GM19467 (cell line): ENCODE measurements at regions not wholly inside any gene's neighbourhood (a gene's known extent, or its start where the extent isn't known, plus 50 kb on each side); places are given as distances from the start of the nearest gene placed in this dataset.

Experiments used
- ATAC-seq: cut with Tn5 transposase; IDR thresholded peaks from one replicate; pipeline ENCODE4 v1.9.1; 2021; ENCODE audit warnings: mild to moderate bottlenecking, moderate library complexity; ENCODE audit not compliant: unreplicated experiment

GRCh38 chr13:107438251-107438650 lies 777.1 kb downstream of the LIG4 start:
- no peak for ATAC-seq

GRCh38 chr13:107434347-107434746 lies 781.0 kb downstream of the LIG4 start:
- ATAC-seq: no peak

GRCh38 chr13:107427536-107427935 lies 787.8 kb downstream of the LIG4 start:
- ATAC-seq: no peak

- ATAC-seq: no peak
Measured at GRCh38 chr13:107422421-107422820, 792.9 kb downstream of the LIG4 start.

GRCh38 chr13:107421951-107422350 lies 793.4 kb downstream of the LIG4 start:
- ATAC-seq: no peak

- ATAC-seq: no peak
Measured at GRCh38 chr13:107421028-107421427, 794.3 kb downstream of the LIG4 start.

GRCh38 chr13:107413005-107413404 lies 802.3 kb downstream of the LIG4 start:
- ATAC-seq: no peak

GRCh38 chr13:107407074-107407473 lies 808.3 kb downstream of the LIG4 start:
- ATAC-seq: no peak

- ATAC-seq: no peak
Measured at GRCh38 chr13:107395927-107396662, 819.2 kb downstream of the LIG4 start.

GRCh38 chr13:107392205-107392604 lies 823.1 kb downstream of the LIG4 start:
- ATAC-seq: no peak

- ATAC-seq: no peak
Measured at GRCh38 chr13:107387525-107387924, 819.6 kb upstream of the ARGLU1 start.

- no peak for ATAC-seq
Measured at GRCh38 chr13:107379407-107380155, 811.6 kb upstream of the ARGLU1 start.

- ATAC-seq: no peak
Measured at GRCh38 chr13:107376341-107377125, 808.6 kb upstream of the ARGLU1 start.

- ATAC-seq: no peak
Measured at GRCh38 chr13:107375701-107376340, 807.9 kb upstream of the ARGLU1 start.

GRCh38 chr13:107374038-107374437 lies 806.1 kb upstream of the ARGLU1 start:
- ATAC-seq: no peak

- ATAC-seq: no peak
Measured at GRCh38 chr13:107373551-107373950, 805.6 kb upstream of the ARGLU1 start.

- ATAC-seq: no peak
Measured at GRCh38 chr13:107370015-107370785, 802.3 kb upstream of the ARGLU1 start.

- ATAC-seq: no peak
Measured at GRCh38 chr13:107367258-107367657, 799.3 kb upstream of the ARGLU1 start.

- ATAC-seq: no peak
Measured at GRCh38 chr13:107365466-107366215, 797.7 kb upstream of the ARGLU1 start.

GRCh38 chr13:107364658-107365057 lies 796.7 kb upstream of the ARGLU1 start:
- ATAC-seq: no peak
